Ovary (tissue), 7 donors: ENCODE measurements at regions not wholly inside any gene's neighbourhood (a gene's known extent, or its start where the extent isn't known, plus 50 kb on each side); places are given as distances from the start of the nearest gene placed in this dataset.
A peak's percentile ranks its signal among the peaks of the same experiment; 100 is the strongest.
"Not testable (repeated sequence)": the region's sequence is repeated elsewhere in the genome, so short reads cannot be mapped to it uniquely, and the experiment has no call there.

Experiments
- DNase-seq, 5 donors: peaks; one replicate each; pipeline ENCODE4 v3.0.0-alpha.2; 2019 to 2020
- H3K27ac ChIP-seq, 2 donors: fragments of 200-600 bp; one replicate each; pipeline versions ENCODE4 v1.5.1 to v1.8.0; 2019 to 2022
- H3K27me3 ChIP-seq: fragments of 200-600 bp; one replicate; pipeline ENCODE4 v1.8.0; 2022
- H3K36me3 ChIP-seq: fragments of 200-600 bp; sonication (generic); one replicate; pipeline ENCODE4 v1.5.1; 2019
- H3K4me1 ChIP-seq: one replicate; pipeline ENCODE4 v1.8.1; 2013; ENCODE audit warnings: mild to moderate bottlenecking, moderate library complexity; ENCODE audit not compliant: insufficient read depth
- H3K4me3 ChIP-seq: fragments of 200-600 bp; sonication (generic); one replicate; pipeline ENCODE4 v1.5.1; 2017
- H3K9me3 ChIP-seq, 2 donors: fragments of 200-600 bp in 1 of 2; sonication (generic) in 1 of 2; one replicate each; pipeline versions ENCODE4 v1.5.1 to v1.8.1; 2013 to 2019; ENCODE audit warnings: mild to moderate bottlenecking in 1 of 2, moderate library complexity in 1 of 2
- CTCF ChIP-seq, 3 donors: fragments of 450-650 bp in 2 of 3; fragments of 200-600 bp in 1 of 3; IDR thresholded peaks; one replicate each; pipeline versions ENCODE4 v1.5.1 to v1.8.0; 2016 to 2022; ENCODE audit warnings: antibody characterized with exemption in 3 of 3, mild to moderate bottlenecking in 1 of 3
- EP300 ChIP-seq: sonication (generic); formaldehyde crosslinking; IDR thresholded peaks from one replicate; pipeline ENCODE4 v1.6.1; 2017; ENCODE audit warnings: antibody characterized with exemption
- POLR2A ChIP-seq: fragments of 450-650 bp; IDR thresholded peaks from one replicate; pipeline ENCODE4 v1.6.1; 2017; ENCODE audit warnings: antibody characterized with exemption, mild to moderate bottlenecking, moderate library complexity
- WGBS, 3 donors: extraction: QIAGEN DNeasy Blood & Tissue Kit in 1 of 3; methylation state at CpG; one replicate each; pipeline versions ENCODE4 v1.1.5 to v1.1.7; 2013 to 2017; 5-methylcytosine and 5-hydroxymethylcytosine counted together
- intact Hi-C, 4 donors: fragments of 100-400 bp; cut with DNase I; formaldehyde crosslinking; loops; one replicate each; pipeline versions ENCODE4 v1.11.0 to v1.15.1; 2022 to 2023
- donor health status: DM: no; HTN: no; CAD: no; lungs with moderate emphysema.
- donor health status: DM: no; HTN: no; CAD: no.
- donor health status: Bipolar disorder and iron deficiency.
- donor health status: DM: no; HTN: no; CAD: no.
- donor health status: DM: yes; HTN: yes; CAD: no.

GRCh38 chr19:30684613-30685012 lies 312.4 kb downstream of the ZNF536 start:
- DNase-seq = no peak
- Histone ChIP-seq H3K36me3 (no peaks in the 10 kb centered on the region), H3K27me3 (no peaks in the 10 kb centered on the region), H3K4me3 (no peak overlapping the region), H3K9me3 (no peaks in the 10 kb centered on the region), H3K4me1 (no peaks in the 10 kb centered on the region), H3K27ac (no peak overlapping the region)
- intact Hi-C loops = loop anchor here (5.0 to 10.0 kb wide), 4 partner anchors 1358 to 1880 kb away; no protein-coding TSS in a partner anchor
- WGBS, 3 donors = 75 to 79% (median 79%) methylated on average over 10 of the region's 10 CpGs
- TF ChIP-seq POLR2A (no peak), EP300 (no peak), CTCF (IDR thresholded peaks at IDR 0.05) (no peak)

DNA sequence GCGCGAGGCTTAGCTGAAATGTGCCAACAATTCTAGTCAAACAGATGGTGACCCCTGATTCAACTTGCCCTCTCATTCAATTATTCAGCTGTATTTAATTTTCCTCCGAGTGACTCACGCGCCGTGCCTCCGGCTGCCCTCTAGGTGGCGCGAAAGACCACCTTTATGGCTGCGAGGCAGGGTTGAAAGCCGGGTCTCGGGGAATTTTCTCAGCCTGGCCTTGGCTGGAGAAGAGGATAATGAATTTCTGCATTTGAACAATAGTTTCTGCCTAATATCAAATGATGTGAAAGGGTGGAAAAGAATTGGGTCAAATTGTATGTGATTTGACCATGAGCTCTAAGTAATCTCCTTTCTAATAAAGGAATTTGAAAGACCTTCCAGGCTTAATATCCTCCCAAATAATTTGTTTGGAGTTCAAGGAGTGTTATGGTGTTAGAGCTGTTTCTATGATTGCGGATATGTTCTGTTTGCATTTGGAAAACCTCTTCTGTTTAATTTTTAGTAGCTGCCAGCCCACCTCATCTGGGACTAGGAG lies 310.9 kb downstream of the ZNF536 start:
- H3K4me3 ChIP-seq = no peak overlapping the region
- TF ChIP-seq CTCF (IDR thresholded peaks at IDR 0.05) (peak; percentile 74 to 91 (median 81)), EP300 (no peak)
- intact Hi-C loops = loop anchor here (2.0 to 10.0 kb wide), 4 partner anchors 1362 to 1882 kb away; no protein-coding TSS in a partner anchor
- no peak overlapping the region for H3K27ac ChIP-seq
- H3K27me3 ChIP-seq = no peaks in the 10 kb centered on the region
- no peaks in the 10 kb centered on the region for H3K9me3 ChIP-seq
- no peaks in the 10 kb centered on the region for H3K36me3 ChIP-seq
- peak; percentile 68 to 87 (median 82) for DNase-seq
- 3 to 5% (median 4%) methylated on average over 13 of the region's 13 CpGs for WGBS, 3 donors
- H3K4me1 ChIP-seq = no peaks in the 10 kb centered on the region

DNA sequence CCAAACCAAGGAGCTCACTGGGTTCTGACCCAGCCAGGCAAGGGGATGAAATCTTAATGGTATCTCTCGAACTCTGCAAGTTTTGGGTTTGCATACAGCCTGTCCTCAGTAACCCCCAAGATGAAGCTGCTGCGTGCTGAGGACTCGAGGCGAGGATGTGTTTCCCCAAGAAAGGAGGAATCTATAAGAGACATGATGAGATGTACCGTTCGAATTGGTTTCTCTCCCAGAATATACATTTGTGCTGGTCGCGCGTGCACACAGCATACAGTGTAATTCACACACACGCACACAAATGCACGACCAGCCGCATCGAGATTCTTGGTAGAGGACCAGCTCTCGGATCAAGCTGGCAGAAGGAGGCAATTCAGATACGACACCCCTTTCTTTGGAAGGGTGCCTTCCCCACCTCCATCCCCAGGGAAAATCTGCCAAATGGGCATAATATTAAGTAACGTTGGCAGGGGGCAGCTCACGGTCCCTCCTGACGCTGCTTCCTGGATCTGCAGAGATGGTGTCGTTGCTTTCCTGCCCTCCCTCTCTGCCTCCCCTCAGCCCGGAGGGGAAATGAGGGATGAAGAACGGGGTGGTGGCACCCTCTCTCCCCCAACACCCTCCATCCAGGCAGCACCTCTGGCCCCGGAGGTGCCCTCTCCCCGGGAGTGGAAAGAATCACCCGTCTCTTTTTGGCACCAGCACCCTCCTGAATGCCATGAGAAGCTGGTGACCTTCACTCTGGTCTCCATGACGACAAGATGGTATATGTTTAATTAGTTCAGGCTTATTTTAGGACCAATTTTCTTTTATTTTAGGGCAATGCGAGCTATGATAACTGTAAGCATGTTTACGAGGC lies 310.2 kb downstream of the ZNF536 start:
- intact Hi-C loops = loop anchor here (2.0 to 10.0 kb wide), 4 partner anchors 1362 to 1882 kb away; no protein-coding TSS in a partner anchor
- TF ChIP-seq POLR2A (no peak), EP300 (no peak), CTCF (IDR thresholded peaks at IDR 0.05) (no peak)
- DNase-seq = no peak

DNA sequence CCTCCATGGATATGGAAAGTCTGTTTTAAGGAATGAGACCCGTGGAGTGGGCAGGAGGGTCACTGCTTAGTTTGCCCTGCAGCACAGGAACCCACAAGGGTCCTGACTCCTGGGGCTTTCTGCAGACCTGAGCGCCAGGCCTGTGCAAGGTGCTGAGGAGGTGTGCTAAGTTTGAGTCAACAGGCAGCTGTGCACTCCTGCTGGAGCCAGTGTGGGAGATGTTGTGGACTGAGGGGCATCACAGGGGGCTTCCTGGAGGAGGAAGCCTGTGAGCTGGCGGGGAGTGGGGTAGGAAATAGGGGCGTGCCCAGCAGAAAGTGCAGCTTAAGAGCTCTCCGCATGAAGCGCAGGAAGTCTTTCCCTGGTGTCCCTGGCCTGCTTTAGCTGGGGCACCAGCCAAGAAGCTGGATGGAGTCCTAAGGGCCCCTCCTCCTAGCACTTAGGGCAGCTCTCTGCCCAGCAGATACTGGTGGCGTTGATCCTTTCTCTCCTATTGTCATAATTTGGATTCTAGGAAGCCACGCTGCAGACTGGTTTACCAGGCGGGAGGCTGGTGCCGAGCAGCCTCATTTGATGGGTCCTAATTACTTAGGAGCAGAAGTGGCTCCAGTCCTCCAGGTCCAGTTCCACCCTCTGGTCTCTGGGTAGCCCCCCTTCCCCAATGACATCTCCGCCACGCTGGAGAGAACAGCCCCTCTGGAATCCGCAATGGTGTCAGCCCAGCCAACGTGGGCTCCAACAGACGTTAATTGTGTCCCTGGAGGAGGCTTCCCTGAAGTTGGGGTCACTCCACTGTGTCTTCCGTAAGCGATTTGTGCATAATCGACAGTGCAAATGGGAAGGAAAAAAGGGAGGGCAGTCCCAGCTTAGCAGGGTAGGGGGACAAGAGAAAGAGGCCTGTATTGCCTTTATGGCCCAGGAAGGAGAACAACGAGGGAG lies 309.2 kb downstream of the ZNF536 start:
- TF ChIP-seq CTCF (IDR thresholded peaks at IDR 0.05) (no peak), POLR2A (no peak)
- no peaks in the 10 kb centered on the region for H3K4me1 ChIP-seq
- no peaks in the 10 kb centered on the region for H3K9me3 ChIP-seq
- no peaks in the 10 kb centered on the region for H3K27me3 ChIP-seq
- DNase-seq = no peak
- H3K36me3 ChIP-seq = no peaks in the 10 kb centered on the region
- H3K4me3 ChIP-seq = no peak overlapping the region
- WGBS, 3 donors = 79 to 83% (median 80%) methylated on average over 19 of the region's 19 CpGs
- no peak overlapping the region for H3K27ac ChIP-seq
- intact Hi-C loops = loop anchor here (2.0 to 10.0 kb wide), 4 partner anchors 1363 to 1883 kb away; no protein-coding TSS in a partner anchor

More for the DNA sequence above, 310.2 kb downstream of the ZNF536 start:
- Histone ChIP-seq H3K27ac (no peak overlapping the region), H3K4me1 (no peaks in the 10 kb centered on the region), H3K36me3 (no peaks in the 10 kb centered on the region), H3K27me3 (no peaks in the 10 kb centered on the region), H3K9me3 (no peaks in the 10 kb centered on the region), H3K4me3 (no peak overlapping the region)
- WGBS, 3 donors = 44 to 51% (median 46%) methylated on average over 27 of the region's 27 CpGs

DNA sequence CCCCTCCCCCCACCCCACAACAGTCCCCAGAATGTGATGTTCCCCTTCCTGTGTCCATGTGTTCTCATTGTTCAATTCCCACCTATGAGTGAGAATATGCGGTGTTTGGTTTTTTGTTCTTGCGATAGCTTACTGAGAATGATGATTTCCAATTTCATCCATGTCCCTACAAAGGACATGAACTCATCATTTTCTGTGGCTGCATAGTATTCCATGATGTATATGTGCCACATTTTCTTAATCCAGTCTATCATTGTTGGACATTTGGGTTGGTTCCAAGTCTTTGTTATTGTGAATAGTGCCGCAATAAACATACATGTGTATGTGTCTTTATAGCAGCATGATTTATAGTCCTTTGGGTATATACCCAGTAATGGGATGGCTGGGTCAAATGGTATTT lies 308.2 kb downstream of the ZNF536 start:
- H3K27me3 ChIP-seq, DNase-seq, H3K4me3 ChIP-seq, H3K4me1 ChIP-seq, H3K9me3 ChIP-seq, H3K27ac ChIP-seq, H3K36me3 ChIP-seq: not testable (repeated sequence)
- 86 to 96% (median 88%) methylated on average over 1 to 3 of the region's 3 CpGs for WGBS, 3 donors
- intact Hi-C loops = loop anchor here in 3 of 4 donors (5.0 to 10.0 kb wide), 3 partner anchors 1364 to 1884 kb away; no protein-coding TSS in a partner anchor
